SJCRH30 (cell line): ENCODE measurements at regions not wholly inside any gene's neighbourhood (a gene's known extent, or its start where the extent isn't known, plus 50 kb on each side); places are given as distances from the start of the nearest gene placed in this dataset.

Experiments
- DNase-seq, 2 experiments: peaks; one replicate each; pipeline ENCODE4 v3.0.0-alpha.2; 2015 to 2020
- H3K27ac ChIP-seq: fragments of 250-450 bp; sonication (Bioruptor Pico); 2 replicates; pipeline ENCODE4 v1.5.1; 2020; ENCODE audit warnings: mild to moderate bottlenecking, moderate library complexity
- H3K27me3 ChIP-seq: fragments of 250-450 bp; sonication (Bioruptor Pico); 2 replicates; pipeline ENCODE4 v1.5.1; 2020; ENCODE audit warnings: mild to moderate bottlenecking, moderate library complexity
- H3K36me3 ChIP-seq: fragments of 250-450 bp; sonication (Bioruptor Pico); 2 replicates; pipeline ENCODE4 v1.5.1; 2020; ENCODE audit warnings: mild to moderate bottlenecking, moderate library complexity
- H3K4me1 ChIP-seq: fragments of 250-450 bp; sonication (Bioruptor Pico); 2 replicates; pipeline ENCODE4 v1.5.1; 2020; ENCODE audit warnings: mild to moderate bottlenecking, moderate library complexity
- H3K4me3 ChIP-seq: fragments of 250-450 bp; sonication (Bioruptor Pico); 2 replicates; pipeline ENCODE4 v1.5.1; 2020; ENCODE audit warnings: mild to moderate bottlenecking, moderate library complexity
- H3K9me3 ChIP-seq: fragments of 250-450 bp; sonication (Bioruptor Pico); replicated peaks from 2 replicates; pipeline ENCODE4 v1.5.1; 2020; ENCODE audit warnings: mild to moderate bottlenecking, moderate library complexity

DNA sequence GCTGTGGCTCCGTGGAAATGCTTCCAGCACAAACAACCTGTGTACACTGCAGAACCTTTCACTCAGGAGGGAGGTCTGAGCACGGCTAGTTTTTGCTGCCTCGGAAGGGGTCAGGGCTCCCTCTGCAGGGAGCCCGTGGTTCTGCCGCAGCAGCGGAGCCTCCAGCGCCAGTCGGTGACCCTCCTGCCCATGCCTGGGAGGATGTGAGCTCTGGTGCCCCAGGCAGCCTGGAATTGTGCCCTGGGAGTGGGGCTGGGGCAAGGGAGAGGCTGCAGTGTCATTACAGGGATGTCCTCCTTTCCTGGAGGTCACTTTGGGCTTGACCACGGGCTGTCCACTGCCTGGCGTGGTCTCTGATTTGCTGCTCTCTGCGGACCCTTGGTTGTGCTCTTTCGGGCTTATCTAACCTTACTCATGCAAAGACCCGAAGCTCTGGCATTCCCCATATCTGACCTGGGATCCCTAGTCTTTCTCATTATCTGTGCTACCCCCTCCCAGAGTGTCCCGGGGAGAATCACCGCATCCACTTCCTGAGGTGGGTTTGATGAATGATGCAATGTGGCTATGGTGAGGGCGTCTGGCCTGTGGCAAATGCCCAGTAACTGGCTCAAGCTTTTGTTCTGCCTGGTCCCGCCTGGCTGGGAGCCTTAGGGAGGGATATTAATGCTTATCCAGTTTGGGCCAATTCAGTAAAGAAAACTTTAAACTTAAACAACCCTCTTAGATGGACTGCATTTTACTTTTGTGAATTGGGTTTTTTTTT, 59.6 kb upstream of the TAGAP start:
- Histone ChIP-seq H3K27me3 (no peaks in the 10 kb centered on the region), H3K9me3 (no peaks in the 10 kb centered on the region), H3K4me3 (peak overlapping the region; percentile 17; the same call in 1 of the 2 replicates), H3K4me1 (peaks cover 17% of the 10 kb centered on the region), H3K27ac (no peak overlapping the region), H3K36me3 (no peaks in the 10 kb centered on the region)
- DNase-seq: peak; percentile 69 to 82

DNA sequence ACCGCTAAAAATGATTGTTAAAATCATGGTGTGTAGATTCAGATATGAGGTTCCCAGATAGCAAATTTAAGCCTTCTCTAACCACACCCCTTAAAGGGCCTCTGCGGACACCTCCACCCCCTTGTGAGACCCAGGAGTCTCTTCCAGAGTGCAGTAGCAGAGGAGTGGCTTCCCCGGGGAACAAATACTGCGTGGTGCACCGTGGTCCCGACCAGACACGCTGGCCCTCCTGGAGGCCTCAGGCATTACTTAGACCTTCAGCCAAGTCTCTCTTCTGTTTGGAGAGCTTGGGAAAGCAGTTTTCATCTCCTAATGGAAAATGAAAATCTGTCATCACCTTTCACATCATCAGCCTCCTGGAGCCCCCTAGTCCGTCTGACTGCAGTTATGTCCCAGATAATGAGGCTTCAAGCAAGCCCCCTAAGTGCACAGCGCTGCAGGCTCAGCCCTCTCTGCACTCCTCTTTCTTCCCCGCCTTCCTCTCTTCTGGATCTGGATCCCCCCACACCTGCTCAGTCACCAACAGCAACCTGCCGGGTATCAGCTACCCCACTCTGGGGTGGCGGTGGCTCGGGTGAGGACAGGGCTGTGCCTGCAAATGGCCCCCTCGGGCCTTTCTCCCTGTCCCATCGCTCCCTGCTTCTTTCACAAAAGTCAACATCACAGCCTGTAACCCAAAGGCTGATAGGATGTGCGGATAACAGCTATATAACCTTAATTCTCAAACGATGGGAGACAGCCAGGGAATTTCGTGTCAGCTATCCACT, 58.8 kb upstream of the TAGAP start:
- Histone ChIP-seq H3K4me1 (peaks cover 25% of the 10 kb centered on the region), H3K9me3 (no peaks in the 10 kb centered on the region), H3K36me3 (no peaks in the 10 kb centered on the region), H3K27me3 (no peaks in the 10 kb centered on the region), H3K4me3 (peak overlapping the region; percentile 17; the same call in 1 of the 2 replicates), H3K27ac (no peak overlapping the region)
- DNase-seq: no peak

DNA sequence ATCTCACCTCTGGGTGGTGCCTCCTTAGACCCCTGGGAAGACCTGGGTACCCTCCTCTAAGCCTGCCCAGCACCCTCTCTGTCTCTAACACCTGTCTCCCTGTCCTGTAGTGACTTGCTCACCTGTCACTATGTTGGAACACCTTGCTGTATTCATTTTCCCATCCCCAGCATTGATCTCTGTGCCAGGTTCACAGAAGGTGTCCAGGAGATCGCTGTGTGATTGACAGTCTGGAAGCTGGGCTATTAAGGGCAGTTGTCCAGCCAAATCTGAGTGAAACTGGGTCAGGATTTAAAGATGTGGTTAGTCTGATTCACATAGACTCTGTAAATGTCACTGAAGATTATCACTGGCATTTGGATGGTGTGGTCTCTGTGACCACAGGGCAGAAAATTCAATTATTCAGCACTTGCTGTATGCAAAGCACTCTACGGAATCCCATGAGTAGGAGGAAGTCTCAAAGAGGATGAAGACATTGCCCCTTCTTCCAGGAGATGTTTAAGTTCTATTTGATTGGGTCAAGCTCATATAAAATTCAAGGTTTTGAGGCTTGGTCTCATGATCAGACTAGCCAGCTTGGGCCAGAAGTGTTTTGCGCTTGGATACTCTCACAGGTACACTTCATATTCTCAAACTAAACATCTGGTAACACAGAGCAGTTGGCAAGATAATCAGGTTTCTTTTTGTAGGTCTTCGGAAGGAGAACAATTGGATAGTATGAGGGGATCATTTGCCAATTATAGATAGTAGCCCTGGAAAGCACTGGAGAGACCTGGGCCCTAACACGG, 57.8 kb upstream of the TAGAP start:
- H3K36me3 ChIP-seq: no peaks in the 10 kb centered on the region
- no peak for DNase-seq
- no peaks in the 10 kb centered on the region for H3K27me3 ChIP-seq

DNA sequence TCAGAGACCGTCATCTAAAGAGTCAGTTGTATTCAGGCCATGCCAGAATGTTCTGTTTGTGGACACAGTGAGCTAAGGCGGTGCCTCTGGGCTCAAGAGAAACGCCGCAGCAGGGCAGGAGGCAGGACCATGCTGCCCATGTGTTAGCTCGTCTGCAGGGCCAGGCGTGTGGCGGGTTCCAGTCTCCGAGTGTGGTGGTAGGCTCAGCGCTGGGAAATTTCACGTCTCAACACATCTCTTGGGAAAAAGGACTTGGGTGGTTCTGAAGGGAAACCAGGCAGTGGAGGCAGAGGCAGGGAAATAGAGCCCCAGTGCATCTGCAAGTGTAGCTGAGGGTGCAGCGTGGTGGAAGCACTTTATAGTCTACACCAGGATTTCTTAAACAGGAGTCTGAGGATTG, 56.9 kb upstream of the TAGAP start:
- no peak for DNase-seq
- Histone ChIP-seq H3K4me3 (no peak overlapping the region), H3K36me3 (no peaks in the 10 kb centered on the region), H3K9me3 (no peaks in the 10 kb centered on the region), H3K27ac (no peak overlapping the region), H3K27me3 (no peaks in the 10 kb centered on the region), H3K4me1 (peaks cover 34% of the 10 kb centered on the region)

More for the DNA sequence above, 57.8 kb upstream of the TAGAP start:
- no peak overlapping the region for H3K27ac ChIP-seq
- no peak overlapping the region for H3K4me3 ChIP-seq
- peaks cover 30% of the 10 kb centered on the region for H3K4me1 ChIP-seq
- no peaks in the 10 kb centered on the region for H3K9me3 ChIP-seq

DNA sequence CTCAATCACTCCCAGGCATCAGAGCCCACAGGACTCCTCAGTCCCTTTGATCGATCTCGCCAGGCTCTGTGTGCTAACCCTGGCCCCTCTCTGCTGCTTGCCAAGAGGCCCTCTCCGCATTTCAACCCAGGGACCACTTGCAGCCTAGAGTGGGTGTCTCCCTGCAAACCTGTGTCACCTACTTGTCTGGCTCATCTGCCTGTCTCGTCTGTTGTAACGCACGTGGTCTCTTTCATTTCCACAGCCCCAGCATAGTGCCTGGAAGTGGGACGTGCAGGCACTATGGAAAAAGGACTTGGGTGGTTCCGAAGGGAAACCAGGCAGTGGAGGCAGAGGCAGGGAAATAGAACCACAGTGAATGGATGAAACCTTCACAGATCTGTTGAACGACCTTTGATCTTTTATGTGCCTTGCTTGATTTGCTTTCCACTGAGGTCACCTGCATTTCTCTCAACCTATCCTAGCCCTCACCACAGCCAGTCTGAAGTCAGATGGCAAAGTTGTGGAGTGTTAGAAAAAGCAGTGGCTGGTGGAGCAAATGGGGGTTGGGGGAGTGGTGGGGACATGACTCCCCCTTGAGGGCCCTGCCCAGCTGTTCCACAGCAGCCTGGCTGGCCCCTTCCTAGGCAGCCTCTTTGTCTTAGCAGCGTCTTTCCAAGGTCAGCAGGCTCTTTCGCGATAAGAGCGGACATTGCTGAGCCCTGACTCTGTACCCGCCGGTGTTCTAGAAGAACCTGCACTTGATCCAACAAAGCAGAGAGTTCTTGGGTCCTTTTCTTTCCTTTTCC, 55.8 kb upstream of the TAGAP start:
- Histone ChIP-seq H3K4me3 (no peak overlapping the region), H3K27me3 (no peaks in the 10 kb centered on the region), H3K9me3 (no peaks in the 10 kb centered on the region), H3K36me3 (no peaks in the 10 kb centered on the region), H3K4me1 (peaks cover 42% of the 10 kb centered on the region), H3K27ac (no peak overlapping the region)
- peak in 1 of 2 experiments; percentile 25 for DNase-seq

DNA sequence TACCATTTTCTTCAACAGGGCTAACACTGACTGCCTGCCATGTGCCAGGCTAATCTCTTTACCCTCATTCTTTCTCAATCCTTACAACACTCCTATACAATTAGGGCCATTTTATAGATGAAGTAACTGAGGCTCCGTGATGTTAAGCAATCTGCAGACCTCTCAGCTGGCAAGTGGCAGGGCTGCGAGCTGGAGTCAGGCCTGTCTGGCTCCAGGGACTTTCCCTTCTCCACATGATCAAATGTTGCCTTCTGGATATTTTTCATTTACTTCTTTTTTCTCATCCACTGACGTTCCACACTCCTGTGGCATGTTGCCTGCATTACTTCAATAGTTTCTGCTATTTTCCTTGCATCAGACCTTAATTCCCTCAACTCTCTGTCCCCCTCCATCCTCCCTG, 55.2 kb upstream of the TAGAP start:
- H3K36me3 ChIP-seq: no peaks in the 10 kb centered on the region
- H3K27ac ChIP-seq: no peak overlapping the region
- H3K27me3 ChIP-seq: no peaks in the 10 kb centered on the region
- H3K4me1 ChIP-seq: peaks cover 44% of the 10 kb centered on the region
- H3K9me3 ChIP-seq: no peaks in the 10 kb centered on the region
- no peak overlapping the region for H3K4me3 ChIP-seq
- DNase-seq: no peak

DNA sequence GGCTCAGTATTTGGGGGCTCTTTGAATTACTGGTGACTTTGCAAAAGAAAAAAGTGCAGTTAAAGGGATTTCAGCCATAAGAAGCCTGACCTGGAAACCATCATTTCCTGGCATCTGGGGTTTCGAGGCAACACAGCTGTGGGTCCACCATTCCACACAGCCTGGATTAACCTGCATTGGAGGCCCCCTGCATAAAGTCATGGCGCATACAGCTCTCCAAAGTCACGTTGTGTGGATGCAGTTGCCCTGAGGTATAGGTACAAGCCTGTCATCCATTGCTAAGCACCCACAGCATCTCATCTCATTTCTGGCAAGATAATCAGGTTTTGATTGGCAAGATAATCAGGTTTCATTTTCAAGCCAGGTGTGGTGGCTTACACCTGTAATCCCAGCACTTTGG, 54.5 kb upstream of the TAGAP start:
- H3K4me1 ChIP-seq: peaks cover 48% of the 10 kb centered on the region
- no peaks in the 10 kb centered on the region for H3K27me3 ChIP-seq

DNA sequence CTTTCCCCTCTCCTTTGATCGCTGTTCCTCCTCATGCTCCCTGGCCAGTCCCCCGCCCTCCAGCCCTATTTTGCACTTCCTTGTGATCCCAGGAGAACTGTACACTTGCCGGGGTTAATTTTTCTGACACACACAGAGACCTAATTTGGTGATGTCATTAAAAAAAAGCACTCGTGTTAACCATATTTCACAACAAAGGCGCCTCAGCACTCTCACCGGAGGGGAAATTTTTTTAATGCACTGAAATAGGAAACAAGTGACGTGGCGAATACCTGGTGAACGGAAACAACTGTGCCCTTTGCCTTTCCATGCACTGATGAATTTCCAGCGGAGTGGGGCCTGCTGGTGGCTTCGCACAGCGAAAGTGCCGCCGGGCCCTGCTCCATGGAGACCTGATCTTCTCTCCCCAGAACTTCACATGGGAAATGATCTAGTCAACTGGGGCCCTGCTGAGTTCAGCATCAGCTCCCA, 53.9 kb upstream of the TAGAP start:
- H3K4me3 ChIP-seq: no peak overlapping the region
- H3K9me3 ChIP-seq: no peaks in the 10 kb centered on the region
- H3K36me3 ChIP-seq: no peaks in the 10 kb centered on the region
- peaks cover 48% of the 10 kb centered on the region for H3K4me1 ChIP-seq
- no peak overlapping the region for H3K27ac ChIP-seq
- DNase-seq: peak in 1 of 2 experiments; percentile 65
- H3K27me3 ChIP-seq: no peaks in the 10 kb centered on the region

More for the DNA sequence above, 54.5 kb upstream of the TAGAP start:
- no peak overlapping the region for H3K4me3 ChIP-seq
- no peaks in the 10 kb centered on the region for H3K36me3 ChIP-seq
- no peaks in the 10 kb centered on the region for H3K9me3 ChIP-seq
- DNase-seq: no peak
- H3K27ac ChIP-seq: no peak overlapping the region

DNA sequence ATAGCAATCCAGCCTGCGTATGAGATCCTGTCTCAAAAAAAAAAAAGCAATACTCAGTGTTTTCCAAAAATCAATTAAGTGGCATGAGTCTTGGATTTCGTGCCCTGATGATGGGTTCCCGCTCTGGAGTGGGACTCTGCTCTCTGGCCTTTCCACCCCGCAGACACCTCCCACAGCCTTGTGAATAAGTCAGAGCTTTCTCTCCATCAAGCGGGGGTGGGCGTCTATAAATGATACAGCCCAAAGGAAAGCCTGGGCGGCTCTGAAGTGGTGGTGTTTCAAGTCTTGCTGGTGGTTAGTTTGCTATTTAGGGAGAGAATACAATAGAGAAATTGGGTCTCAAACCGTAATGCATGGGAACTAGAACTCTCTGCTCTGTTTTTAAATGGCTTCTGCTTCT, 52.5 kb upstream of the TAGAP start:
- no peaks in the 10 kb centered on the region for H3K36me3 ChIP-seq
- no peaks in the 10 kb centered on the region for H3K27me3 ChIP-seq
- DNase-seq: no peak
- H3K4me3 ChIP-seq: no peak overlapping the region
- peaks cover 47% of the 10 kb centered on the region for H3K4me1 ChIP-seq
- no peaks in the 10 kb centered on the region for H3K9me3 ChIP-seq
- H3K27ac ChIP-seq: no peak overlapping the region

DNA sequence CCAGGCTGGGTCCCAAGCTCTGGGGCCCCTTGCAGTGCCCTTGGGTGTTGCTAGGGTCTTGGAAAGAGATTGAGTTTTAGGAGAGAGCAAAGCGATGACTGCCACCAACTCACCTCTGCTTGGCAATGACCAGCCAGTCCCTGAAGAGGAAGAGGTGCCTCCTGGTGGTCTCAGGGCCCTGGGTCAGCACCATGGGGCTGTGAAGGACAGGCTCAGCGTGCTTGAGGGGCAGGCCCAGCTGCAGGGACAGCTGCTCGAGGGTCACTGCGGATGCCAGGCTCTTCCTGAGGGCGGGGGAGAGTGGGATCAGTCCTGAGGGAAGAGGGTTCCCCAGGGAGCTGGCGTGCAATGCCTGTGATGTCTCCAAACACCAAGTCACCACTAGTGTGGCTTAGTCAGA, 50.8 kb upstream of the TAGAP start:
- Histone ChIP-seq H3K4me1 (peaks cover 47% of the 10 kb centered on the region), H3K9me3 (no peaks in the 10 kb centered on the region), H3K27ac (peak overlapping the region; percentile 97), H3K4me3 (peak overlapping the region; percentile 38), H3K27me3 (no peaks in the 10 kb centered on the region), H3K36me3 (no peaks in the 10 kb centered on the region)
- DNase-seq: peak; percentile 98

DNA sequence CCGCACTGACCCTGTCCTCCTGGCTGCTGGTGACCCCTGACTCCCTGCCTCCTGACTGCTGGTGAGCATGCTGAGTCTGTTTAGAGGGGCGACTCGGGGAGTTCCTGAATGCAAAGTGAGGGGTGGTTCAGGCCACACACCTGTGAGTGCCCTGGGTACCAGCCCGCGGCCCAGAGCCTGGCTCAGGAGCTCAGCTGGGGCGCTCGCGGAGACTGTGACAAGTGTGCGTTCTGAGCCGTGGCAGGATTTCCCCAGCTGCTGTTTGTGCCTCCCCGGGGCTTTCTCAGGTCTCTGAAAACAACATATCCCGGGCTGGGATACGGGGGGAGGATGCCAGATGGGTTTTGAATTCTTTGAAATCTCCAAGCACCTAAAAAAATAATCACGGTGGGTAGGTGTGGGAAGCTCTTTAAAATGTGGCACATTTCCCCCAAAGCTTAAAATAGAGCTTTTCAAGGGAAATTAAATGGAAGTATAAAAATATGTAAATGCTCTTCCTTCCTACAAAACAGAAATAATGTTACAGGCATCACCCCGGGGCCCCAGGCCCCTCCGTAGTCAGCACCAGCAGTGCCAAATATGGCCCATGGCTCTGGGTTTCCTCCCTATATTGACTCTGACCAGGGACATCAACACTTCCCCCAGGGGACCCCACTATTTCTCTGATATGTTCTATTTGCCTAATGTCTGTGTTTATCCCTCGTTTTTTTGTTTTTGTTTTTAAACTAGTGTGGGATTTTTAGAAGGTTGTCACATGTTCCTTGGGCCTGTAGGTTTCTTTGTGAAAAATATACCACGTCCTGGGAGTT, 49.9 kb upstream of the TAGAP start:
- Histone ChIP-seq H3K36me3 (no peaks in the 10 kb centered on the region), H3K4me3 (peak overlapping the region; percentile 17), H3K27me3 (no peaks in the 10 kb centered on the region), H3K4me1 (peaks cover 47% of the 10 kb centered on the region), H3K9me3 (no peaks in the 10 kb centered on the region), H3K27ac (peak overlapping the region; percentile 97)
- peak; percentile 70 to 82 for DNase-seq
